ENCODE measurements at regions not wholly inside any gene's neighbourhood (a gene's known extent, or its start where the extent isn't known, plus 50 kb on each side); places are given as distances from the start of the nearest gene placed in this dataset.

GRCh38 chr13:26829716-26830115 is 69.1 kb upstream of the GPR12 start:
- DNase-seq (ENCODE audit: low read depth) = no peak

- no peak for DNase-seq (ENCODE audit: low read depth)
Observed at GRCh38 chr13:26824581-26824980, 64.0 kb upstream of the GPR12 start.

GRCh38 chr13:26822146-26822545 is 61.6 kb upstream of the GPR12 start:
- DNase-seq (ENCODE audit: low read depth) = no peak

GRCh38 chr13:26821672-26822071 is 61.1 kb upstream of the GPR12 start:
- DNase-seq (ENCODE audit: low read depth) = no peak

- DNase-seq (ENCODE audit: low read depth) = no peak
Observed at GRCh38 chr13:26820871-26821270, 60.3 kb upstream of the GPR12 start.

GRCh38 chr13:26819046-26819445 is 58.5 kb upstream of the GPR12 start:
- DNase-seq (ENCODE audit: low read depth) = no peak

- peak; percentile 16 for DNase-seq (ENCODE audit: low read depth)
Observed at GRCh38 chr13:26816881-26817280, 56.3 kb upstream of the GPR12 start.

GRCh38 chr13:26813980-26814348 is 53.4 kb upstream of the GPR12 start:
- DNase-seq (ENCODE audit: low read depth) = no peak

- no peak for DNase-seq (ENCODE audit: low read depth)
Observed at GRCh38 chr13:26813321-26813979, 52.9 kb upstream of the GPR12 start.

- DNase-seq (ENCODE audit: low read depth) = no peak
Observed at GRCh38 chr13:26811581-26811980, 51.0 kb upstream of the GPR12 start.
